Fibroblast of skin of left biceps (primary cell): ENCODE measurements at regions not wholly inside any gene's neighbourhood (a gene's known extent, or its start where the extent isn't known, plus 50 kb on each side); places are given as distances from the start of the nearest gene placed in this dataset.
"Not testable (repeated sequence)": the region's sequence is repeated elsewhere in the genome, so short reads cannot be mapped to it uniquely, and the experiment has no call there.

ENCODE experiments used
- DNase-seq, 2 experiments: peaks; one replicate each; pipeline ENCODE4 v3.0.0-alpha.2; 2013; ENCODE audit warnings: low read depth in 2 of 2

GRCh38 chr5:144003636-144004035, 166.8 kb downstream of the YIPF5 start:
- no peak for DNase-seq

DNA sequence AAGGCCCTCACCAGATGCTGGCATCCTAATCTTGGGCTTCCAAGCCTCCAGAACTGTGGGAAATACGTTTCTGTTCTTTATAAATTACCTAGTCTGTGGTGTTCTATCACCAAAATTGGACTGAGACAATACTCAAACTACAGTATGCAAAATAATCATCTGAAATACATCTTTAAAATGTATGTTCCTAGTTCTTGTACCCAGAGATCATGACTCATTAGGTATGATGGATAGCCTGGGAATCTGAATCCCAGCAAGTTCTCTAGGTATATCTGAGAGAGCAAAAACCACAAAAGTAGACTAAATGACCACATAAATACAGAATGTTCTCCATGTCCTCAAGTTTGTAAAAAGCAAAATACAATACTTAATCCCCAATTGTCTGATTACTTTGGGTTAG, 166.3 kb downstream of the YIPF5 start:
- no peak for DNase-seq

DNA sequence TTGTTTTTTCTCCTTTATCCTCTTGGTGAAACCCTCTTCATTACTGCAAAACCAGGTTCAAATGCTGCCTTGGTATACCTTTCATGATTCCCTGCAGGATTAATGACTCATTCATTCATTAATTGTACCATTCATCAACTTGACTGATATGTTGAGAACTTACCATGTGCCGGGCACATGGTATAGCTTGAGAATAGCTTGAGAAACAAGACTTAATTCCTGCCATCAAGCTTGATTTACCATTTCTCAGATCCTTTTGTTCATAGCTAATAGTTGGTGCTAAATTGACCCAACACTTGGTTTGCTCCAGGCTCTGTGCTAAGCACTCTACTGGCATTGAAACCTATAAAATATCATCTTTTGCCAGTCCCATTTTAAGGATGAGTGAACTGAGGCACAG, 165.7 kb downstream of the YIPF5 start:
- no peak for DNase-seq

DNA sequence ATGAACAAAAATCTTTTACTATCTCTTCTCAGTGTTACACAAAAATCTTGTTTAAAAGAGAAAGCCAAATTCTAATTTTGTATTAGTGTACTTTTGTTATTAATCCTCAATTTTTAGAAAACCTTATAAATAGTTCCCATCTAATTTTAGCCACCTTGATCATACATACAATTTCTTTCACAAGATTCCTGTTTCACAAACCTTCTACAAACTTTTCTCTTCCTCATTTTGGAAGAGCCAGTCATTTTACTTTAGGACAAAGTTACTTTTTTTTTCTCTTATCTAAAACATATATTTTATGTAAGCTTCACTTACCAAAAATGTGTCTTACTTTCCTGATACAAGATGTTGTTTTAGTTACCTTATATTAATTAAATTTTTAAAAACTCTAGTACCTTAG, 161.3 kb downstream of the YIPF5 start:
- DNase-seq, result no peak

GRCh38 chr5:144011388-144011787, 159.1 kb downstream of the YIPF5 start:
- DNase-seq, result no peak

- no peak for DNase-seq
Measured at GRCh38 chr5:144013816-144014215, 156.6 kb downstream of the YIPF5 start.

GRCh38 chr5:144015961-144016360, 154.5 kb downstream of the YIPF5 start:
- DNase-seq, result no peak

GRCh38 chr5:144017119-144017518, 153.3 kb downstream of the YIPF5 start:
- no peak for DNase-seq

DNA sequence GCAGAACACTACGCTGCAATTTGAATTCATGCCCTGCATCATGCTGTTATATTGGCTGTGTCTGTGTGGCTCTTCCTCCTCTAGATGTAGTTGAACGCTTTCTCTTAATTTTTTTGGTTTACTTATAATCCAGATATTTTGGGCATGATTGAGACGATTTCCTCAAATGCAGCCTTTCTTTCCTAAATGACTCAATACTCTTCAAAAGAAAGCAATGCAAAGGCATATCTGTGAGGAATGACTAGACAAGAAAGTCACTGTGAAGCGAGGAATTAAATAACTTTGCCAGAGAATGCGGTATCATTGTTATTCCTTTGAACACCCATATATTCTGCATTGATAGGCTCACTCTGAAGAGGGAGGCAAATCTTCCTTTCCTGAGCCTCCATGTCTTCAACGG, 152.8 kb downstream of the YIPF5 start:
- peak; percentile 5 to 7 for DNase-seq

GRCh38 chr5:144024090-144024489, 146.4 kb downstream of the YIPF5 start:
- DNase-seq, result no peak

GRCh38 chr5:144024545-144024944, 145.9 kb downstream of the YIPF5 start:
- peak; percentile 9 to 35 for DNase-seq

GRCh38 chr5:144026286-144026685, 144.2 kb downstream of the YIPF5 start:
- DNase-seq, result no peak

GRCh38 chr5:144028058-144028457, 142.4 kb downstream of the YIPF5 start:
- peak; percentile 90 to 93 for DNase-seq

DNA sequence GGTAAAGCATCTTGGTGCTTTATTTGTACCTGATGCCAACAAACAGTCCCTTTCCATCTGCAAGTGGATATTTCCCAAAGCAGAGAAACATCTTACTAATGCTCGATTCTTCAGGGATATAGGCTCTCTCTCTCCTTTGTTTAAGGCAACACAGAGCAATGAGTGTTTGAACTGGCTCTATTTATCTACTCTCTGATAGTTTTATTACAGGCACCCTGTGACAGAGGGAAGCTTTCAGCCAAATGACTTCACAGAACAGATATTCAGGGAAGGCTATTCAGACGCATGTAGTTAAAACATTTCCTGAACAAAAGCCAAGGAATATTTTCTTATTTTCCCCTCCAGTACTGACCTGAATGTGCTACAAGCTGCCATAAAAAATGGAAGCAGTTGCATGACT, 141.8 kb downstream of the YIPF5 start:
- peak; percentile 89 to 92 for DNase-seq

DNA sequence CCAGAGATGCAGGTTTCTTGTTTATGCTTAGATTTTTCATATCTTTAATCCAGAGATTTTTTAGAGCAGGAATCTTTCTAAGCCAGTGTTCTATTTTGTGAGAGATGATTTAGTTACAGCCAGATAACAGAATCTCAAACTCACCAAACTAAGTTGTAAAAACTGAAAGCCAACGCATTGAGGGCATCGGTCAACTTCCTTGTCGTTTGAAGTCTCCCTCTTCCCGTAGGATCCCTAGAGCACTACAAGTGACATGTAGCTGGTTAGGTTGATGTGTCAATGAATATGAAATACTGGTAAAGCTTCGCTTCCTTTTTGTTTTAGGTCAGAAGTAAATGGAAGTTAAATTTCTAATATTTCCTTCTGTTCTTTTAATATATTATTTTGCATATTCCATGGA, 139.6 kb downstream of the YIPF5 start:
- DNase-seq, result no peak

GRCh38 chr5:144032375-144032774, 138.1 kb downstream of the YIPF5 start:
- no peak for DNase-seq

- no peak for DNase-seq
Measured at GRCh38 chr5:144033486-144033885, 137.0 kb downstream of the YIPF5 start.

GRCh38 chr5:144035046-144035740, 135.3 kb downstream of the YIPF5 start:
- no peak for DNase-seq

- no peak for DNase-seq
Measured at GRCh38 chr5:144036476-144036875, 134.0 kb downstream of the YIPF5 start.

DNA sequence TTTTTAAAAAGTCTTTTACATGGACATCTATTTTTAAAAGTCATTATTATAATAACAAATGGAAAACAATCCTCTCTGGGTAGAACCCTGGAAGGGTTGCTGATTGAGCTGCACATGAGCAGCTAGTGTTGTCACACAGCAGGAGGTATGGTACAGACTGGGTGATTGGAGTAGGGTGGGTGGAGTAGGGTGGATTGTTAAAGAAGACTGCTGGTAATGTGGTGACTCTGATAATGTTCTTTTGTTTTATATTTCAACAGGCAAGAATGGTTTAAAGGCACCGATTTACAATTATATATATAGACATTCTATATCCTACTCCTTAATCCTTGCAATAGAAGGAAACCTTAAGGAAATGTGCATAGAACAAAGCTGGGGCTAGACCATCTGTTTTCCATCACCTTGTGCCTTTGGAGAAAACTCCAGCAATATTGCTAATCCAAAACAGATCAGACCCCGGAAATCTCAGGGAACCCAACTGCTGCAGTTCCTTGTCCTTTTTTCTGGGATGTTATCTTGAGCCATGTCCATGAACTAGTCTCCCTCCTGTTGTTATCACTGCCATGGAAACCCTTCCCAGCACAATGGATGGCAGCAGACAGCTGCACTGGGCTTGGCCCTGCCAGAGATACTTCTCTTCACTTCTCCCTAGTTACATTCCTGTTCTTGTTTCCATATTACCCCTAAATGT, 129.7 kb downstream of the YIPF5 start:
- peak in 1 of 2 experiments; percentile 41 for DNase-seq

- no peak for DNase-seq
Measured at GRCh38 chr5:144042156-144042555, 128.3 kb downstream of the YIPF5 start.

- no peak for DNase-seq
Measured at GRCh38 chr5:144048259-144048856, 122.1 kb downstream of the YIPF5 start.

GRCh38 chr5:144055391-144055790, 115.1 kb downstream of the YIPF5 start:
- DNase-seq, result not testable (repeated sequence)
